NB4 (cell line): ENCODE measurements at regions not wholly inside any gene's neighbourhood (a gene's known extent, or its start where the extent isn't known, plus 50 kb on each side); places are given as distances from the start of the nearest gene placed in this dataset.

Source experiments
- DNase-seq: peaks from one replicate; pipeline ENCODE4 v3.0.0; 2010; ENCODE audit warnings: low read depth
- H3K4me3 ChIP-seq: one replicate; pipeline ENCODE4 v1.5.1; 2011; ENCODE audit warnings: mild to moderate bottlenecking, low read depth, low read length, moderate library complexity
- CTCF ChIP-seq: IDR thresholded peaks from one replicate; pipeline ENCODE4 v1.5.1; 2012; ENCODE audit warnings: low read depth, low read length
- MAX ChIP-seq: IDR thresholded peaks from 2 replicates; pipeline ENCODE4 v1.6.1; 2011; ENCODE audit warnings: low read depth, low read length
- MYC ChIP-seq: IDR thresholded peaks from 2 replicates; pipeline ENCODE4 v1.6.1; 2011; ENCODE audit warnings: low read depth, low read length
- POLR2A ChIP-seq: IDR thresholded peaks from 2 replicates; pipeline ENCODE4 v1.6.1; 2011; ENCODE audit warnings: mild to moderate bottlenecking; ENCODE audit not compliant: insufficient read length; ENCODE audit errors: extremely low read depth

GRCh38 chr6:82419132-82419581 lies 55.5 kb downstream of the TPBG start:
- no peak for DNase-seq
- TF ChIP-seq MYC, result no peak
- no peak for TF ChIP-seq CTCF
- no peak for TF ChIP-seq POLR2A
- TF ChIP-seq MAX, result no peak
- H3K4me3 ChIP-seq, result no peak overlapping the region

GRCh38 chr6:82419859-82420258 lies 56.2 kb downstream of the TPBG start:
- H3K4me3 ChIP-seq, result no peak overlapping the region
- DNase-seq, result no peak
- TF ChIP-seq MYC (no peak), CTCF (no peak), MAX (no peak), POLR2A (no peak)

GRCh38 chr6:82430611-82431010 lies 67.0 kb downstream of the TPBG start:
- TF ChIP-seq POLR2A, result no peak
- TF ChIP-seq MYC, result no peak
- TF ChIP-seq MAX, result no peak
- no peak for TF ChIP-seq CTCF
- H3K4me3 ChIP-seq, result no peak overlapping the region
- no peak for DNase-seq

- DNase-seq, result no peak
- TF ChIP-seq CTCF, result no peak
- TF ChIP-seq MAX, result no peak
- TF ChIP-seq MYC, result no peak
- TF ChIP-seq POLR2A, result no peak
- no peak overlapping the region for H3K4me3 ChIP-seq
Observed at GRCh38 chr6:82436740-82437139, 73.1 kb downstream of the TPBG start.

- no peak overlapping the region for H3K4me3 ChIP-seq
- DNase-seq, result no peak
- TF ChIP-seq CTCF (no peak), MYC (no peak), MAX (no peak), POLR2A (no peak)
Observed at GRCh38 chr6:82437701-82438100, 74.1 kb downstream of the TPBG start.
